Neuronal stem cell (in vitro differentiated cells): ENCODE measurements at regions not wholly inside any gene's neighbourhood (a gene's known extent, or its start where the extent isn't known, plus 50 kb on each side); places are given as distances from the start of the nearest gene placed in this dataset.
A peak's percentile ranks its signal among the peaks of the same experiment; 100 is the strongest.

Experiments used
- DNase-seq: peaks from one replicate; pipeline ENCODE4 v3.0.0-alpha.2; 2013; ENCODE audit warnings: low spot score
- H2AFZ ChIP-seq: one replicate; pipeline ENCODE4 v1.6.1; 2013; ENCODE audit warnings: mild to moderate bottlenecking, low read length, inconsistent platforms
- H2AK5ac ChIP-seq: 2 replicates; pipeline ENCODE4 v1.6.1; 2013; ENCODE audit warnings: low read depth, mild to moderate bottlenecking, inconsistent platforms, low read length, moderate library complexity, mixed read lengths
- H2BK120ac ChIP-seq: 2 replicates; pipeline ENCODE4 v1.6.1; 2013; ENCODE audit warnings: low read depth, mild to moderate bottlenecking, inconsistent platforms, low read length, moderate library complexity, mixed read lengths
- H2BK12ac ChIP-seq: one replicate; pipeline ENCODE4 v1.6.1; 2013; ENCODE audit warnings: low read length, inconsistent platforms
- H2BK15ac ChIP-seq: 2 replicates; pipeline ENCODE4 v1.6.1; 2013; ENCODE audit warnings: mild to moderate bottlenecking, low read length, inconsistent platforms, mixed read lengths
- H2BK5ac ChIP-seq: one replicate; pipeline ENCODE4 v1.6.1; 2013; ENCODE audit warnings: inconsistent platforms, mild to moderate bottlenecking, low read length, moderate library complexity
- H3K14ac ChIP-seq: one replicate; pipeline ENCODE4 v1.6.1; 2013; ENCODE audit warnings: low read length, inconsistent platforms
- H3K18ac ChIP-seq: 2 replicates; pipeline ENCODE4 v1.6.1; 2013; ENCODE audit warnings: low read length, inconsistent platforms
- H3K23ac ChIP-seq: 2 replicates; pipeline ENCODE4 v1.6.1; 2013; ENCODE audit warnings: low read depth, mild to moderate bottlenecking, mixed read lengths, low read length, inconsistent platforms; ENCODE audit not compliant: poor library complexity
- H3K27ac ChIP-seq: replicated peaks from 3 replicates; pipeline ENCODE4 v1.5.1; 2013; ENCODE audit warnings: low read length, inconsistent platforms
- H3K27me3 ChIP-seq, 3 experiments: 2 replicates each; pipeline ENCODE4 v1.6.1; 2013; ENCODE audit warnings: low read length in 3 of 3, mild to moderate bottlenecking in 2 of 3, inconsistent platforms in 1 of 3, low read depth in 1 of 3, mixed read lengths in 1 of 3, moderate library complexity in 1 of 3; ENCODE audit not compliant: control insufficient read depth in 3 of 3, insufficient read depth in 3 of 3
- H3K36me3 ChIP-seq, 2 donors: replicated peaks in 1 of 2; 2 replicates each; pipeline ENCODE4 v1.6.1; 2013; ENCODE audit warnings: low read length in 2 of 2; ENCODE audit not compliant: control insufficient read depth in 2 of 2, insufficient read depth in 2 of 2
- H3K4ac ChIP-seq: 2 replicates; pipeline ENCODE4 v1.6.1; 2013; ENCODE audit warnings: inconsistent platforms, mild to moderate bottlenecking, low read length, moderate library complexity
- H3K4me1 ChIP-seq, 2 donors: 1 replicate in 1 of 2; 2 replicates in 1 of 2; pipeline ENCODE4 v1.6.1; 2013; ENCODE audit warnings: low read length in 2 of 2, low read depth in 1 of 2; ENCODE audit not compliant: control insufficient read depth in 2 of 2, insufficient read depth in 1 of 2
- H3K4me2 ChIP-seq: one replicate; pipeline ENCODE4 v1.6.1; 2013; ENCODE audit warnings: mild to moderate bottlenecking, low read length, inconsistent platforms; ENCODE audit not compliant: insufficient read depth, poor library complexity, severe bottlenecking
- H3K4me3 ChIP-seq, 2 donors: 2 replicates each; pipeline ENCODE4 v1.5.1; 2013; ENCODE audit warnings: low read length in 2 of 2, mild to moderate bottlenecking in 2 of 2, inconsistent platforms in 1 of 2, moderate library complexity in 1 of 2
- H3K79me1 ChIP-seq: one replicate; pipeline ENCODE4 v1.6.1; 2013; ENCODE audit warnings: low read depth, mild to moderate bottlenecking, inconsistent platforms, low read length, moderate library complexity
- H3K9ac ChIP-seq: one replicate; pipeline ENCODE4 v1.6.1; 2013; ENCODE audit warnings: mild to moderate bottlenecking, low read depth, low read length, inconsistent platforms; ENCODE audit not compliant: poor library complexity
- H3K9me3 ChIP-seq, 2 donors: replicated peaks in 1 of 2; 2 replicates each; pipeline versions ENCODE3 to v1.6.1; 2013; ENCODE audit warnings: low read length in 2 of 2, mild to moderate bottlenecking in 2 of 2, inconsistent platforms in 1 of 2, low read depth in 1 of 2, mixed read lengths in 1 of 2, moderate library complexity in 1 of 2; ENCODE audit not compliant: control insufficient read depth in 2 of 2, insufficient read depth in 1 of 2
- H4K8ac ChIP-seq: one replicate; pipeline ENCODE4 v1.6.1; 2013; ENCODE audit warnings: low read depth, mild to moderate bottlenecking, inconsistent platforms, low read length, moderate library complexity
- H4K91ac ChIP-seq: one replicate; pipeline ENCODE4 v1.6.1; 2013; ENCODE audit warnings: low read length, low read depth, mild to moderate bottlenecking, inconsistent platforms; ENCODE audit not compliant: poor library complexity
- WGBS, 2 donors: extraction: QIAGEN DNeasy Blood & Tissue Kit; methylation state at CpG; one replicate each; pipeline ENCODE4 v1.1.7; 2013; ENCODE audit warnings: missing lambda C conversion rate in 2 of 2, mixed read lengths in 1 of 2; ENCODE audit not compliant: insufficient read length in 2 of 2, insufficient replicate concordance in 1 of 2; ENCODE audit errors: extremely low coverage in 2 of 2; 5-methylcytosine and 5-hydroxymethylcytosine counted together

DNA sequence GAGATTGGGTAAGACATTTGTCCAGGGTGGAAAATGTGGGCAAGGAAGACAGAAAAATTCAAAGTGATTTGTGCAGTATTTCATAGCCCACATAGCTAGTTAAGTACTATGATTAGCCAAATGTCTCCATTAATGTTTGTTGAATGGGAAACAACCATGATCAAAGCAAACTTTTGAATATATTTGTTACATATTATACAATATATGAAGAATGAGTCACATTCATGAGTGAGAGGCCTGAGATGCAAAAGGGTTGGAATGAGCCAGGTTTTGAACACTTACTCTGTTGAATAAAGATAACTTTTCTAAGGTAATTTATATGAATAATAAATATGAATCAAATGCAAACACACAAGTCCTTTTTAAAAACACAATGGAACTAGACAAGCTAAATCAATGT is 984.5 kb upstream of the CDH2 start:
- no peak for DNase-seq
- Histone ChIP-seq H4K8ac (no peak overlapping the region), H2AFZ (no peak overlapping the region), H3K14ac (no peak overlapping the region), H3K18ac (no peak overlapping the region), H3K4me1 (peaks cover under 1 to 7% of the 10 kb centered on the region in 2 donors), H2BK120ac (no peak overlapping the region), H3K27ac (no peak overlapping the region), H3K9ac (no peak overlapping the region), H3K4me3 (no peak overlapping the region), H4K91ac (no peak overlapping the region), H3K4me2 (no peak overlapping the region), H3K9me3 (no peaks in the 10 kb centered on the region), H3K36me3 (no peaks in the 10 kb centered on the region), H3K4ac (no peak overlapping the region), H3K23ac (no peak overlapping the region), H2BK5ac (no peak overlapping the region), H3K79me1 (no peaks in the 10 kb centered on the region), H2BK15ac (no peak overlapping the region), H2AK5ac (no peak overlapping the region), H3K27me3 (no peaks in the 10 kb centered on the region), H2BK12ac (no peak overlapping the region)

DNA sequence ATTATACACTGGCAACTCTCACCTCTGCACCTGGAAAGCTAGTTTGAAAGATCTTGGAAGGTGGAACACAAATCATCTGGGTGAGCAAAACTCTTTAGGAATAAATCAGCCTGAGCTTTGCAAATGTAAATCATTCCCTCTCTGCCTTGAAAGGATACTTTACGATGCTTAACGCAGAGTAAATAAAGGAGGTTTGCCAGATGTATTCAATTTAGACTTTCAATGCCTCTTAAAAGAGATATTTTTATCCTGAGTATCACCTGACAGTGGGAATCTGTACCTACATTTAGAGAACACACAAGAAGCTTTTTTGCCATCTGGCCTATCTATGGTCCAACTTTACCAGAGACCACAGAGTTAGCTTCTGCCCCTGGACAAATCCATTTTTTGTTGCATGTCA is 983.2 kb upstream of the CDH2 start:
- H3K27ac ChIP-seq, result no peak overlapping the region
- no peak overlapping the region for H4K91ac ChIP-seq
- no peak overlapping the region for H2BK12ac ChIP-seq
- H3K4ac ChIP-seq, result no peak overlapping the region
- H3K4me1 ChIP-seq, result peaks cover 1 to 11% of the 10 kb centered on the region in 2 donors
- H3K4me3 ChIP-seq, result no peak overlapping the region
- H3K9me3 ChIP-seq, result no peaks in the 10 kb centered on the region
- WGBS, 2 donors, result no CpG with 5 or more reads among the region's 2 CpGs
- no peak overlapping the region for H3K4me2 ChIP-seq
- no peak overlapping the region for H2AK5ac ChIP-seq
- no peak overlapping the region for H4K8ac ChIP-seq
- H3K14ac ChIP-seq, result no peak overlapping the region
- no peak overlapping the region for H3K9ac ChIP-seq
- H3K27me3 ChIP-seq, result no peaks in the 10 kb centered on the region
- H3K79me1 ChIP-seq, result no peaks in the 10 kb centered on the region
- peak overlapping the region; percentile 49 for H2AFZ ChIP-seq
- no peak overlapping the region for H2BK5ac ChIP-seq
- no peak overlapping the region for H3K18ac ChIP-seq
- H2BK120ac ChIP-seq, result no peak overlapping the region
- H3K23ac ChIP-seq, result no peak overlapping the region
- no peak for DNase-seq
- H3K36me3 ChIP-seq, result no peaks in the 10 kb centered on the region
- H2BK15ac ChIP-seq, result no peak overlapping the region

DNA sequence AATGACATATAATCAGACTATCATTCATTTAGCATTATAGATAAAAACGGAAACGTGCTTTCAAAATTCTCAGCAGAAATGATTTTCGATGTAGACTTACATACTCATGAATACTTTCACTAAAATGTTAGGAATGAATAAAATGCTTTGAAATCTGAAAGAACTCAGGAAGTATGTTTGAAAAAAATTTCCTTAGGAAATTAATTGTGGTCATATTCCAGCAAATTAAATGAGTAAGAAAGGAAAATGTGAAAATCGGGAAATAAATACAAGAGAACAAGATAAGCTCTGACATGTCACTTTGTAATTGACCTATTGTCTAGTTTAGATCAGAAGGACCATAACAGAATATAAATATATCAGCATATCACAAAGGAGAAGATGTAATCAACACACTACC is 981.0 kb upstream of the CDH2 start:
- Histone ChIP-seq H3K4ac (no peak overlapping the region), H3K27me3 (no peaks in the 10 kb centered on the region), H3K79me1 (no peaks in the 10 kb centered on the region), H4K8ac (no peak overlapping the region), H3K36me3 (no peaks in the 10 kb centered on the region), H3K9me3 (no peaks in the 10 kb centered on the region), H2BK5ac (no peak overlapping the region), H3K4me3 (no peak overlapping the region), H3K4me2 (no peak overlapping the region), H2AFZ (no peak overlapping the region), H2BK15ac (no peak overlapping the region), H3K4me1 (peaks cover 1 to 12% of the 10 kb centered on the region in 2 donors), H3K27ac (no peak overlapping the region), H3K9ac (no peak overlapping the region), H4K91ac (no peak overlapping the region), H3K14ac (no peak overlapping the region), H2AK5ac (no peak overlapping the region), H3K23ac (no peak overlapping the region), H2BK12ac (no peak overlapping the region), H3K18ac (no peak overlapping the region), H2BK120ac (no peak overlapping the region)
- DNase-seq, result no peak
- WGBS, 2 donors, result no CpG with 5 or more reads among the region's 4 CpGs

DNA sequence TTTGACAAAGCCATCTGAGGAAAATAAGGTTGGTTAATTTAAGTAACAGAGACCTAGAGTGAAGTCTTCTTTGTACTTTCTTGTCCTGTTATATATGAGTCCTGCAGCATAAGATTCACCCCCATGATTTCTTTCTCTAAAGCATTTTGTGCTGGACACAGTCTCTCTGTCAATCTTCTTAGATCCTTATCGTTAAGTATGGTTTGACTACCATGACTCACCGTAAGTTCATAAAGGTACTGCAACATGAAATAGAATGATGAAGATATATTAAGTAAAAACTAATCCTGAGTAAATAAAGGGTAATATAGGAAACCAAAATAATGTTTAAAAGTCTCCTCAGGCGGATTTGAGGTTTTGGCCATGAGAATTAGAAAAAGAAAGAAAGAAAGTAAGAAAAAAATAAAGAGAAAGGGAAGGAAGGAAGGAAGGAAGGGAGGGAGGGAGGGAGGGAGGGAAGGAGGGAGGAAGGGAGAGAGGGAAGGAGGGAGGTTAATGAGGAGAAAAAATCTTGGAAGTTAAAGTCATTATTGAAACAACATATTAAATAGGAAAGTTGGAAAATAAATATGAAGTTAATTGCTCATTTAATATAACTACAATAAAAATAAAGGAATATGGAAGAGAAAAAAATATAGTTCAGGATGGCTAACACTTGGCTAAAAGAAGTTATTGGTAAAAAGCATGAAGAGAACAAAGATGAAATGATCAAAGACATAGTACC is 980.3 kb upstream of the CDH2 start:
- no peaks in the 10 kb centered on the region for H3K9me3 ChIP-seq
- H4K91ac ChIP-seq, result no peak overlapping the region
- H3K27me3 ChIP-seq, result no peaks in the 10 kb centered on the region
- WGBS, 2 donors, result no CpG with 5 or more reads among the region's 3 CpGs
- H2BK5ac ChIP-seq, result no peak overlapping the region
- H2AFZ ChIP-seq, result no peak overlapping the region
- no peak overlapping the region for H2BK12ac ChIP-seq
- H3K36me3 ChIP-seq, result no peaks in the 10 kb centered on the region
- H3K4me1 ChIP-seq, result peaks cover 1 to 12% of the 10 kb centered on the region in 2 donors
- H3K18ac ChIP-seq, result no peak overlapping the region
- no peaks in the 10 kb centered on the region for H3K79me1 ChIP-seq
- no peak for DNase-seq
- no peak overlapping the region for H3K9ac ChIP-seq
- H3K4me3 ChIP-seq, result no peak overlapping the region
- no peak overlapping the region for H2AK5ac ChIP-seq
- H3K27ac ChIP-seq, result no peak overlapping the region
- no peak overlapping the region for H3K23ac ChIP-seq
- H2BK120ac ChIP-seq, result no peak overlapping the region
- H3K4ac ChIP-seq, result no peak overlapping the region
- H4K8ac ChIP-seq, result no peak overlapping the region
- no peak overlapping the region for H3K14ac ChIP-seq
- H3K4me2 ChIP-seq, result no peak overlapping the region
- no peak overlapping the region for H2BK15ac ChIP-seq
